NCI-H1105 treated with DMSO at 0.1 percent for 48 hours (cell line): ENCODE measurements at regions not wholly inside any gene's neighbourhood (a gene's known extent, or its start where the extent isn't known, plus 50 kb on each side); places are given as distances from the start of the nearest gene placed in this dataset.

Experiments
- DNase-seq: peaks from one replicate; lab custom pipeline; 2025; lab: John Stamatoyannopoulos, UW

- DNase-seq, result no peak
Observed at GRCh38 chr12:90129366-90130030, 420.9 kb upstream of the ATP2B1 start.

GRCh38 chr12:90128526-90128925, 419.9 kb upstream of the ATP2B1 start:
- no peak for DNase-seq

- DNase-seq, result no peak
Observed at GRCh38 chr12:90126125-90126524, 417.5 kb upstream of the ATP2B1 start.

- DNase-seq, result no peak
Observed at GRCh38 chr12:90124914-90125313, 416.3 kb upstream of the ATP2B1 start.

- no peak for DNase-seq
Observed at GRCh38 chr12:90124289-90124688, 415.7 kb upstream of the ATP2B1 start.

- no peak for DNase-seq
Observed at GRCh38 chr12:90122681-90123080, 414.0 kb upstream of the ATP2B1 start.

GRCh38 chr12:90120627-90121026, 412.0 kb upstream of the ATP2B1 start:
- no peak for DNase-seq

GRCh38 chr12:90112666-90113065, 404.0 kb upstream of the ATP2B1 start:
- no peak for DNase-seq

GRCh38 chr12:90111791-90112580, 403.3 kb upstream of the ATP2B1 start:
- no peak for DNase-seq

GRCh38 chr12:90106568-90106967, 397.9 kb upstream of the ATP2B1 start:
- no peak for DNase-seq

- peak; percentile 48 for DNase-seq
Observed at GRCh38 chr12:90102957-90103652, 394.5 kb upstream of the ATP2B1 start.

- no peak for DNase-seq
Observed at GRCh38 chr12:90100579-90100978, 391.9 kb upstream of the ATP2B1 start.

- no peak for DNase-seq
Observed at GRCh38 chr12:90099288-90099687, 390.6 kb upstream of the ATP2B1 start.

GRCh38 chr12:90098132-90098779, 389.6 kb upstream of the ATP2B1 start:
- DNase-seq, result peak; percentile 58

- no peak for DNase-seq
Observed at GRCh38 chr12:90091809-90092208, 383.2 kb upstream of the ATP2B1 start.

- DNase-seq, result no peak
Observed at GRCh38 chr12:90090929-90091651, 382.5 kb upstream of the ATP2B1 start.

- no peak for DNase-seq
Observed at GRCh38 chr12:90086281-90086680, 377.6 kb upstream of the ATP2B1 start.

- no peak for DNase-seq
Observed at GRCh38 chr12:90085494-90086274, 377.0 kb upstream of the ATP2B1 start.

GRCh38 chr12:90084018-90084417, 375.4 kb upstream of the ATP2B1 start:
- DNase-seq, result no peak

GRCh38 chr12:90080616-90081015, 372.0 kb upstream of the ATP2B1 start:
- no peak for DNase-seq
